Gastrocnemius medialis (tissue), 4 donors: ENCODE measurements at regions not wholly inside any gene's neighbourhood (a gene's known extent, or its start where the extent isn't known, plus 50 kb on each side); places are given as distances from the start of the nearest gene placed in this dataset.

Source experiments
- POLR2A ChIP-seq, 2 donors: fragments of 450-650 bp; IDR thresholded peaks; one replicate each; pipeline ENCODE4 v1.6.1; 2017; ENCODE audit warnings: antibody characterized with exemption in 2 of 2, mild to moderate bottlenecking in 2 of 2, moderate library complexity in 2 of 2
- TF ChIP-seq, protein P1 (sequence below), 5 experiments: fragments of 450-650 bp in 3 of 5; fragments of 200-600 bp in 2 of 5; sonication (generic) in 2 of 5; IDR thresholded peaks in 4 of 5; conservative IDR thresholded peaks in 1 of 5; 1 replicate in 4 of 5; 2 replicates in 1 of 5; pipeline ENCODE4 v1.5.1; 2016 to 2019; ENCODE audit warnings: antibody characterized with exemption in 5 of 5, mild to moderate bottlenecking in 3 of 5, moderate library complexity in 3 of 5

DNA sequence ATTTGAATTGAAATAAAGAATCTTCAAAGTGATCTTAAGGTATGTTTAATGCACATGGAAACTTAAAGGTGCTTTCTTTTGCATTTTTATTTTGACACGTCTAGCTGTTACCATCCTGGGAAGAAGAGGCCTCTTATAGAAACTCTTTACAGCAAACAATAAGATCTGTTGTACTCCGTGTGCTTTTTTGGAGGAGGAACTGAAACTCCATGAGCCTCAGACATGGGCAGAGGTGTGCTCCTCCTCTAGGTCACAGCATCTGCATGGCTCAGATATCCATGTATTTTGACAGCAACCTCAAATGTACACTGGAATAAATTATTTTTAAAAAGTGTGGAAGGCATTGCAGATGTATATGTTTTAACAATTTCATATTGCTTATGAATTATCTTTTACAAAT is 783.3 kb upstream of the SALL3 start:
- TF ChIP-seq, protein P1, sequence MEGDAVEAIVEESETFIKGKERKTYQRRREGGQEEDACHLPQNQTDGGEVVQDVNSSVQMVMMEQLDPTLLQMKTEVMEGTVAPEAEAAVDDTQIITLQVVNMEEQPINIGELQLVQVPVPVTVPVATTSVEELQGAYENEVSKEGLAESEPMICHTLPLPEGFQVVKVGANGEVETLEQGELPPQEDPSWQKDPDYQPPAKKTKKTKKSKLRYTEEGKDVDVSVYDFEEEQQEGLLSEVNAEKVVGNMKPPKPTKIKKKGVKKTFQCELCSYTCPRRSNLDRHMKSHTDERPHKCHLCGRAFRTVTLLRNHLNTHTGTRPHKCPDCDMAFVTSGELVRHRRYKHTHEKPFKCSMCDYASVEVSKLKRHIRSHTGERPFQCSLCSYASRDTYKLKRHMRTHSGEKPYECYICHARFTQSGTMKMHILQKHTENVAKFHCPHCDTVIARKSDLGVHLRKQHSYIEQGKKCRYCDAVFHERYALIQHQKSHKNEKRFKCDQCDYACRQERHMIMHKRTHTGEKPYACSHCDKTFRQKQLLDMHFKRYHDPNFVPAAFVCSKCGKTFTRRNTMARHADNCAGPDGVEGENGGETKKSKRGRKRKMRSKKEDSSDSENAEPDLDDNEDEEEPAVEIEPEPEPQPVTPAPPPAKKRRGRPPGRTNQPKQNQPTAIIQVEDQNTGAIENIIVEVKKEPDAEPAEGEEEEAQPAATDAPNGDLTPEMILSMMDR (IDR thresholded peaks at IDR 0.05 in 4 of 5, conservative IDR thresholded peaks at IDR 0.05 in 1 of 5) = no peak
- no peak for TF ChIP-seq POLR2A (IDR thresholded peaks at IDR 0.05)
